Ascending aorta (tissue), 2 donors: ENCODE measurements at regions not wholly inside any gene's neighbourhood (a gene's known extent, or its start where the extent isn't known, plus 50 kb on each side); places are given as distances from the start of the nearest gene placed in this dataset.
A peak's percentile ranks its signal among the peaks of the same experiment; 100 is the strongest.

ENCODE experiments used
- DNase-seq, 2 donors: peaks; one replicate each; pipeline ENCODE4 v3.0.0-alpha.2; 2019; ENCODE audit warnings: low spot score in 2 of 2
- H3K27ac ChIP-seq, 2 donors: fragments of 200-600 bp; sonication (generic); one replicate each; pipeline ENCODE4 v1.5.1; 2016 to 2017; ENCODE audit warnings: mild to moderate bottlenecking in 1 of 2
- H3K27me3 ChIP-seq: fragments of 200-600 bp; sonication (generic); one replicate; pipeline ENCODE4 v1.5.1; 2017
- H3K36me3 ChIP-seq, 2 donors: fragments of 200-600 bp; sonication (generic); one replicate each; pipeline ENCODE4 v1.5.1; 2016
- H3K4me1 ChIP-seq, 2 donors: fragments of 200-600 bp; sonication (generic); one replicate each; pipeline ENCODE4 v1.5.1; 2016 to 2017; ENCODE audit warnings: mild to moderate bottlenecking in 1 of 2
- H3K4me3 ChIP-seq, 2 donors: fragments of 200-600 bp; sonication (generic); one replicate each; pipeline ENCODE4 v1.5.1; 2016 to 2017; ENCODE audit warnings: mild to moderate bottlenecking in 1 of 2
- H3K9me3 ChIP-seq, 2 donors: fragments of 200-600 bp; sonication (generic); one replicate each; pipeline ENCODE4 v1.5.1; 2016
- CTCF ChIP-seq, 3 experiments: fragments of 200-600 bp in 2 of 3; fragments of 450-650 bp in 1 of 3; sonication (generic) in 2 of 3; IDR thresholded peaks; one replicate each; pipeline ENCODE4 v1.5.1; 2016 to 2019; ENCODE audit warnings: antibody characterized with exemption in 3 of 3, mild to moderate bottlenecking in 1 of 3, moderate library complexity in 1 of 3
- intact Hi-C: fragments of 100-400 bp; cut with DNase I; formaldehyde crosslinking; loops from one replicate; pipeline ENCODE4 v1.15.1; 2023

DNA sequence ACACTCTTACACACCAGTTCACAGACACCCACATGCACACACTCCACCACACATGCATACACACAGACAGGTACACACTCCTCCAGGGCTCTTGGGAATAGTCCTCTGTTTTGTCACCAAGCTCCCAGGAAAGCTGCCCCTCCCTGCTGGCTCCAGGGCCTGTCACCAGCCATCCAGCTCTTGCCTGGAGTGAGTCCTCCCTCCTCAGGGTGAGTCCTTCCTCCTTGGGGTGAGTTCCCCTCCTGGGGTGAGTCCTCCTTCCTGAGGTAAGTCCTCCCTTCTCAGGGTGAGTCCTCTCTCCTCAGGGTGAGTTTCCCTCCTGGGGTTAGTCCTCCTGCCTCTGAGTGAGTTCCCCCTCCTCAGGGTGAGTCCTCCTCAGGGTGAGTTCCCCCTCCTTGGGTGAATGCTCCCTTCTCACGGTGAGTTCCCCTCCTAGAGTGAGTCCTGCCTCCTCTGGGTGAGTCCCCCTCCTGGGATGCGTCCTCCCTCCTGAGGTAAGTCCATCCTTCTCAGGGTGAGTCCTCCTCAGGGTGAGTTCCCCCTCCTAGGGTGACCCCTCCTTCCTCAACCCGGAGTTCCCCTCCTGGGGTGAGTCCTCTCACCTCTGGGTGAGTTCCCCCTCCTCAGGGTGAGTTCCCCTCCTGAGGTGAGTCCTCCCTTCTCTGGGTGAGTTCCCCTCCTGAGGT, 100.6 kb upstream of the FGF3 start:
- H3K4me3 ChIP-seq, result no peak overlapping the region
- intact Hi-C loops, result loop anchor here (1.0 to 10.0 kb wide), 7 partner anchors 67 to 905 kb away; partner anchors contain the start of genes ANO1 and MRGPRF
- no peaks in the 10 kb centered on the region for H3K9me3 ChIP-seq
- no peak for TF ChIP-seq CTCF (IDR thresholded peaks at IDR 0.05)
- peaks cover 23 to 38% of the 10 kb centered on the region in 2 donors for H3K4me1 ChIP-seq
- no peaks in the 10 kb centered on the region for H3K27me3 ChIP-seq
- peak in 1 of 2 donors; percentile 63 for DNase-seq
- H3K27ac ChIP-seq, result peak overlapping the region; percentile 90 to 98
- no peaks in the 10 kb centered on the region for H3K36me3 ChIP-seq

DNA sequence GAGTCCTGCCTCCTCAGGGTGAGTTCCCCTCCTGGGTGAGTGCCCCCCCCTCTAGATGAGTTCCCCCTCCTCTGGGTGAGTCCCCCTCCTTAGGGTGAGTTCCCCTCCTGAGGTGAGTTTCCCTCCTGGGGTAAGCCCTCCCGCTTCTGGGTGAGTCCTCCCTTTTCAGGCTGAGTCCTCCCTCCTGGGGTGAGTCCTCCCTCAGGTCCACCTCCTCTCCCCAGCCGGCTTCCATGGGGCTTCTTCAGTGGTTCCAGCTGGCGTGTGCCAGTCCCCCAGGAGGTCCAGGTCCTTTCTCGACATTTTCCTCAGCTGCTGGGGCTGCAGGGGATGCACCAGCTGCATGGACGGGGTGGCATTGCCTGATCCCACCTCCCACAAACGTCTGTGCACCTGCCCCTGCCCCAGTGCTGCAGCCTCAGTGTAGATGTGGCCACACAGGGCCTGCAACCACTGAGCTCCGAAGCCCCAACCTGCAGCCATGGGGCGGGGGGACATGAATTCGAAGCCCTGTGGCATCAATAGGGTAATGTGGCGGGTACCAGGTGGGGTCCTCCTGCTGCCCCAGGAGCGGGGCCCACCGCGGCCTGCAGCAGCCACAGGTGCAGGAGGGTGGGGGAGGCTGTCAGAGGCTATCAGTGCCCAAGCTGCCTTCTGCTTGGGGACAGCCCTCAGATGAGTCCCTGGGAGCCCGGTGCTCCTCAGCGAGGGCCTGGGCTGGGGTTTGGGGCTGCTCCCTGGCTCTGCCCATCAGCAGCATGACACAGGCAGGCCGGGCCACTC, 101.3 kb upstream of the FGF3 start:
- Histone ChIP-seq H3K27me3 (no peaks in the 10 kb centered on the region), H3K36me3 (no peaks in the 10 kb centered on the region), H3K9me3 (no peaks in the 10 kb centered on the region), H3K4me1 (peaks cover 17 to 34% of the 10 kb centered on the region in 2 donors), H3K27ac (peak overlapping the region; percentile 90 to 98), H3K4me3 (no peak overlapping the region)
- no peak for TF ChIP-seq CTCF (IDR thresholded peaks at IDR 0.05)
- peak in 1 of 2 donors; percentile 60 for DNase-seq
- intact Hi-C loops, result no loop called here

- Histone ChIP-seq H3K9me3 (no peaks in the 10 kb centered on the region), H3K27me3 (no peaks in the 10 kb centered on the region), H3K36me3 (no peaks in the 10 kb centered on the region), H3K27ac (peak overlapping the region; percentile 24 to 98), H3K4me3 (no peak overlapping the region), H3K4me1 (peaks cover 22 to 35% of the 10 kb centered on the region in 2 donors)
- intact Hi-C loops, result no loop called here
- peak in 1 of 2 donors; percentile 58 for DNase-seq
- TF ChIP-seq CTCF (IDR thresholded peaks at IDR 0.05), result no peak
Observed at GRCh38 chr11:69921128-69922014, 102.2 kb upstream of the FGF3 start.

- TF ChIP-seq CTCF (IDR thresholded peaks at IDR 0.05), result no peak
Observed at GRCh38 chr11:69922015-69922595, 102.9 kb upstream of the FGF3 start.

GRCh38 chr11:69922596-69923111, 103.4 kb upstream of the FGF3 start:
- peak in 1 of 2 donors; percentile 53 for DNase-seq
- intact Hi-C loops, result no loop called here
- H3K4me3 ChIP-seq, result no peak overlapping the region
- H3K27ac ChIP-seq, result peak overlapping the region in 1 of 2 donors; percentile 1
- no peaks in the 10 kb centered on the region for H3K27me3 ChIP-seq
- H3K4me1 ChIP-seq, result peaks cover 17 to 29% of the 10 kb centered on the region in 2 donors
- no peaks in the 10 kb centered on the region for H3K9me3 ChIP-seq
- H3K36me3 ChIP-seq, result no peaks in the 10 kb centered on the region
- TF ChIP-seq CTCF (IDR thresholded peaks at IDR 0.05), result no peak

More at GRCh38 chr11:69922015-69922595, 102.9 kb upstream of the FGF3 start:
- H3K27me3 ChIP-seq, result no peaks in the 10 kb centered on the region
- no peaks in the 10 kb centered on the region for H3K9me3 ChIP-seq
- H3K4me3 ChIP-seq, result no peak overlapping the region
- H3K4me1 ChIP-seq, result peaks cover 17 to 32% of the 10 kb centered on the region in 2 donors
- DNase-seq, result peak in 1 of 2 donors; percentile 62
- intact Hi-C loops, result no loop called here
- H3K27ac ChIP-seq, result peak overlapping the region in 1 of 2 donors; percentile 1
- H3K36me3 ChIP-seq, result no peaks in the 10 kb centered on the region
